Testis (tissue), 2 donors: ENCODE measurements at regions not wholly inside any gene's neighbourhood (a gene's known extent, or its start where the extent isn't known, plus 50 kb on each side); places are given as distances from the start of the nearest gene placed in this dataset.

Experiments used
- DNase-seq: peaks from one replicate; pipeline ENCODE4 v3.0.0-alpha.2; 2019
- H3K27ac ChIP-seq, 2 donors: fragments of 200-600 bp; sonication (generic); one replicate each; pipeline ENCODE4 v1.5.1; 2019
- H3K27me3 ChIP-seq: fragments of 200-600 bp; sonication (generic); one replicate; pipeline ENCODE4 v1.5.1; 2019
- H3K36me3 ChIP-seq: fragments of 200-600 bp; sonication (generic); one replicate; pipeline ENCODE4 v1.5.1; 2017; ENCODE audit warnings: low read depth; ENCODE audit errors: missing control alignments
- H3K4me1 ChIP-seq: fragments of 200-600 bp; sonication (generic); one replicate; pipeline ENCODE4 v1.5.1; 2019
- H3K4me3 ChIP-seq, 2 donors: fragments of 200-600 bp; sonication (generic); one replicate each; pipeline ENCODE4 v1.5.1; 2017 to 2019
- H3K9me3 ChIP-seq: fragments of 200-600 bp; sonication (generic); one replicate; pipeline ENCODE4 v1.5.1; 2017
- CTCF ChIP-seq, 3 experiments: fragments of 450-650 bp in 2 of 3; fragments of 200-600 bp in 1 of 3; sonication (generic) in 1 of 3; IDR thresholded peaks; one replicate each; pipeline ENCODE4 v1.5.1; 2016 to 2019; ENCODE audit warnings: antibody characterized with exemption in 3 of 3, mild to moderate bottlenecking in 2 of 3, moderate library complexity in 1 of 3
- POLR2A ChIP-seq: fragments of 450-650 bp; IDR thresholded peaks from one replicate; pipeline ENCODE4 v1.6.1; 2017; ENCODE audit warnings: antibody characterized with exemption, mild to moderate bottlenecking, moderate library complexity
- WGBS, 2 donors: methylation state at CpG; one replicate each; pipeline ENCODE4 v1.1.5; 2018; 5-methylcytosine and 5-hydroxymethylcytosine counted together
- intact Hi-C: fragments of 100-400 bp; cut with DNase I; formaldehyde crosslinking; loops from one replicate; pipeline ENCODE4 v1.15.1; 2023; ENCODE audit warnings: low total_unique reads

- no peaks in the 10 kb centered on the region for H3K27me3 ChIP-seq
Observed at GRCh38 chr12:90075685-90076084, 367.0 kb upstream of the ATP2B1 start.

GRCh38 chr12:90074086-90074485 is 365.4 kb upstream of the ATP2B1 start:
- Histone ChIP-seq H3K36me3 (no peaks in the 10 kb centered on the region), H3K27ac (no peak overlapping the region), H3K9me3 (no peaks in the 10 kb centered on the region), H3K27me3 (no peaks in the 10 kb centered on the region), H3K4me3 (no peak overlapping the region), H3K4me1 (no peaks in the 10 kb centered on the region)
- WGBS, 2 donors: 91 to 95% methylated on average over 2 of the region's 2 CpGs
- DNase-seq: no peak
- TF ChIP-seq CTCF (IDR thresholded peaks at IDR 0.05): no peak
- no peak for TF ChIP-seq POLR2A
- intact Hi-C loops: no loop called here

More at GRCh38 chr12:90075685-90076084, 367.0 kb upstream of the ATP2B1 start:
- intact Hi-C loops: no loop called here
- TF ChIP-seq CTCF (IDR thresholded peaks at IDR 0.05) (no peak), POLR2A (no peak)
- H3K4me3 ChIP-seq: no peak overlapping the region
- no peaks in the 10 kb centered on the region for H3K4me1 ChIP-seq
- H3K36me3 ChIP-seq: no peaks in the 10 kb centered on the region
- DNase-seq: no peak
- H3K9me3 ChIP-seq: no peaks in the 10 kb centered on the region
- no peak overlapping the region for H3K27ac ChIP-seq

GRCh38 chr12:90071996-90072395 is 363.4 kb upstream of the ATP2B1 start:
- Histone ChIP-seq H3K9me3 (no peaks in the 10 kb centered on the region), H3K4me3 (no peak overlapping the region), H3K36me3 (no peaks in the 10 kb centered on the region), H3K27me3 (no peaks in the 10 kb centered on the region), H3K27ac (no peak overlapping the region), H3K4me1 (no peaks in the 10 kb centered on the region)
- intact Hi-C loops: no loop called here
- WGBS, 2 donors: 76 to 89% methylated on average over 8 of the region's 8 CpGs
- no peak for TF ChIP-seq CTCF (IDR thresholded peaks at IDR 0.05)
- TF ChIP-seq POLR2A: no peak
- no peak for DNase-seq

- H3K27ac ChIP-seq: no peak overlapping the region
- no peak for TF ChIP-seq CTCF (IDR thresholded peaks at IDR 0.05)
- TF ChIP-seq POLR2A: no peak
- 98% methylated on average over 2 of the region's 2 CpGs for WGBS, 2 donors
- no peaks in the 10 kb centered on the region for H3K4me1 ChIP-seq
- H3K27me3 ChIP-seq: no peaks in the 10 kb centered on the region
- no peaks in the 10 kb centered on the region for H3K36me3 ChIP-seq
- H3K4me3 ChIP-seq: no peak overlapping the region
- DNase-seq: no peak
- intact Hi-C loops: no loop called here
- H3K9me3 ChIP-seq: no peaks in the 10 kb centered on the region
Observed at GRCh38 chr12:90069711-90070110, 361.1 kb upstream of the ATP2B1 start.

- Histone ChIP-seq H3K27ac (no peak overlapping the region), H3K36me3 (no peaks in the 10 kb centered on the region), H3K4me1 (no peaks in the 10 kb centered on the region), H3K9me3 (no peaks in the 10 kb centered on the region), H3K4me3 (no peak overlapping the region), H3K27me3 (no peaks in the 10 kb centered on the region)
- intact Hi-C loops: no loop called here
- WGBS, 2 donors: 47 to 73% methylated on average over 1 of the region's 1 CpG
- TF ChIP-seq CTCF (IDR thresholded peaks at IDR 0.05) (no peak), POLR2A (no peak)
- DNase-seq: no peak
Observed at GRCh38 chr12:90067791-90068190, 359.2 kb upstream of the ATP2B1 start.
